Lower leg skin (tissue), 3 donors: ENCODE measurements at regions not wholly inside any gene's neighbourhood (a gene's known extent, or its start where the extent isn't known, plus 50 kb on each side); places are given as distances from the start of the nearest gene placed in this dataset.

Experiments used
- CTCF ChIP-seq, 3 donors: fragments of 450-650 bp; IDR thresholded peaks; one replicate each; pipeline ENCODE4 v1.5.1; 2016; ENCODE audit warnings: antibody characterized with exemption in 3 of 3, mild to moderate bottlenecking in 3 of 3, moderate library complexity in 2 of 3
- POLR2A ChIP-seq, 2 donors: fragments of 450-650 bp; IDR thresholded peaks; one replicate each; pipeline ENCODE4 v1.6.1; 2016 to 2017; ENCODE audit warnings: antibody characterized with exemption in 2 of 2, mild to moderate bottlenecking in 1 of 2, moderate library complexity in 1 of 2

GRCh38 chr1:222991177-222991576, 151.9 kb downstream of the TLR5 start:
- TF ChIP-seq CTCF (IDR thresholded peaks at IDR 0.05) (no peak), POLR2A (IDR thresholded peaks at IDR 0.05) (no peak)
